ENCODE measurements at regions not wholly inside any gene's neighbourhood (a gene's known extent, or its start where the extent isn't known, plus 50 kb on each side); places are given as distances from the start of the nearest gene placed in this dataset.
"Not testable (repeated sequence)": the region's sequence is repeated elsewhere in the genome, so short reads cannot be mapped to it uniquely, and the experiment has no call there.

DNA sequence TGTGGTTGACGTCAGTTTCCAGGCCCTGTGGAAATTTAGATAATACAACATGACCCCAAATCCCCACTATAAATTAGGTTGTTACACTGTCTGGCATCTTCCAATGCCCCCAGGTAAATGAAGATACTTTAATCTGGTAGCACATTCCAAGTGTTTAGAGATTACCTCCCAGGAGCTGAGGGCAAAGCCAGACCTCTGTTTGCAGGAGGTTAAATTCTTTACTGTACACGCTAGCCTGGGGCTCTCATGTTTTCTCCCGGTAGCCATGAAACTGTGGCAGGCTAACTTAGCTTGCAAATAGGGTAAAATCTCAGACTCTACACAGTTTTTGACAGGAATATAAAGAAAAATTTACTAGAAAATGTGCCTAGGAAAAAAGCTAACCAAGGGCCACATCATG, 450.0 kb downstream of the PDGFC start:
- no peaks in the 10 kb centered on the region for H3K36me3 ChIP-seq (ENCODE audit: control insufficient read depth in 2 of 2, insufficient read depth in 2 of 2, low read length in 1 of 2)
- no peaks in the 10 kb centered on the region for H3K4me1 ChIP-seq (ENCODE audit: control insufficient read depth in 2 of 2, insufficient read depth in 2 of 2, low read length in 1 of 2)
- WGBS, 2 donors: 68 to 75% methylated on average over 3 of the region's 3 CpGs
- H3K4me3 ChIP-seq (ENCODE audit: low read depth in 1 of 2, low read length in 2 of 2): no peak overlapping the region
- no peak overlapping the region for H3K27ac ChIP-seq (ENCODE audit: low read depth in 2 of 2, low read length in 1 of 2)
- H3K9me3 ChIP-seq (ENCODE audit: control insufficient read depth in 2 of 2, insufficient read depth in 1 of 2, low read depth in 1 of 2, low read length in 1 of 2): no peaks in the 10 kb centered on the region
- H3K27me3 ChIP-seq (ENCODE audit: control insufficient read depth in 1 of 2, insufficient read depth in 2 of 2, low read length in 2 of 2): no peaks in the 10 kb centered on the region

DNA sequence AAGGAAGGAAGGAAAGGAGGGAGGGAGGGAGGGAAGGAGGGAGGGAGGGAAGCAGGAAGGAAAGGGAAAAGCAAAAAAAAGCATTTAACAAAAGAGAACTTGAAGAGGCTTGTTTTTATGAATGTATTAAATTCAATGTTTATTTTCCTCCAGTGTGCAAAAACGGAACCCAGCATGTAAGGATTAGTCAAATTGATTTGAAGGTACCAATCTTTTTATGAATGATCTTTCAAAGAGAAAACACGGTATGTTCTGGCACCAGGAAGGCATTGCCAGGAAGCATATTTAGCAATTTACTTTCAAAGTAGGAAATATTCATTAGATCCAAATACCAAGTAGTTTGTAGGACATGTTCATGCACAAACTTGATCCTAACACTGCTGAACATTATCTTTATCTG, 453.6 kb downstream of the PDGFC start:
- 33 to 35% methylated on average over 2 of the region's 2 CpGs for WGBS, 2 donors
- H3K36me3 ChIP-seq (ENCODE audit: control insufficient read depth in 2 of 2, insufficient read depth in 2 of 2, low read length in 1 of 2): no peaks in the 10 kb centered on the region

DNA sequence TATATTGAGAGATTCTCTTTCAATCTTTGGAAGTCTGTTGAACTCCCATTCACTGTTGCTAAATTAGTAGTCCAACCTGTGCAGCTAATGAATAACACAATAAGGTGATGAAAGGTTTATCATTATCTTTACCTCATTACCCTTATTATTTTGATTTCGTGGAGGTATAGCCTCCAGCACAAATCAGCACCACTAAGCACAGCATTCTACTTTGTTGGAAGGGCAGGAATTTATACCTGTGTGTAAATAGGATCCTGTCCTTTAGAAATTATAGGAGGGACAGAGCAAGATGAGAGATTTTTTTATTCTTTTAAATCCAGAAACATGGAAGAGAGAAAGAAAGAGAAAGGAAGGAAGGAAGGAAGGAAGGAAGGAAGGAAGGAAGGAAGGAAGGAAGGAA, 454.1 kb downstream of the PDGFC start:
- no peak overlapping the region for H3K4me3 ChIP-seq (ENCODE audit: low read depth in 1 of 2, low read length in 2 of 2)
- 30 to 43% methylated on average over 1 of the region's 1 CpG for WGBS, 2 donors
- no peaks in the 10 kb centered on the region for H3K4me1 ChIP-seq (ENCODE audit: control insufficient read depth in 2 of 2, insufficient read depth in 2 of 2, low read length in 1 of 2)
- H3K27ac ChIP-seq (ENCODE audit: low read depth in 2 of 2, low read length in 1 of 2): no peak overlapping the region
- H3K36me3 ChIP-seq (ENCODE audit: control insufficient read depth in 2 of 2, insufficient read depth in 2 of 2, low read length in 1 of 2): no peaks in the 10 kb centered on the region
- H3K9me3 ChIP-seq (ENCODE audit: control insufficient read depth in 2 of 2, insufficient read depth in 1 of 2, low read depth in 1 of 2, low read length in 1 of 2): no peaks in the 10 kb centered on the region
- no peaks in the 10 kb centered on the region for H3K27me3 ChIP-seq (ENCODE audit: control insufficient read depth in 1 of 2, insufficient read depth in 2 of 2, low read length in 2 of 2)

More for the DNA sequence above, 453.6 kb downstream of the PDGFC start:
- H3K27me3 ChIP-seq (ENCODE audit: control insufficient read depth in 1 of 2, insufficient read depth in 2 of 2, low read length in 2 of 2): no peaks in the 10 kb centered on the region
- H3K27ac ChIP-seq (ENCODE audit: low read depth in 2 of 2, low read length in 1 of 2): no peak overlapping the region
- H3K9me3 ChIP-seq (ENCODE audit: control insufficient read depth in 2 of 2, insufficient read depth in 1 of 2, low read depth in 1 of 2, low read length in 1 of 2): no peaks in the 10 kb centered on the region
- H3K4me3 ChIP-seq (ENCODE audit: low read depth in 1 of 2, low read length in 2 of 2): no peak overlapping the region
- H3K4me1 ChIP-seq (ENCODE audit: control insufficient read depth in 2 of 2, insufficient read depth in 2 of 2, low read length in 1 of 2): no peaks in the 10 kb centered on the region

DNA sequence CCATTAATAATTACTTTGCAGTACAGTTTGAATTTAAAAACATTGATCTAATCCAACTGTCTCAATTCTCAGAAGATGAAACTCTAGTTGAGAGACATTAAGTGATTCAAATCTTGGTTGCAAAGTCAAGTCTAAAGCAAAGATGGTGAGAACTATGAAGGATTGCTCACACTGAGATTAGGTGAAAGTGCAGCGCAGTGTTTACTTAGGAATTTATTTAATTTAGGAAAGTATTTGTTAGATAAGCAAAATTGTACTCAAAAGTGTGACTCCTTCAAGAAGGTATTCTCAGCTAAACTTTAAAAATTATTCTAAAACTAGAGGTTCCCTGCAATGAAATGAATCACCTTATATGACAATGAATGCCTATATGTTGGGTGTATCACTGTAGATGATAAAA, 454.9 kb downstream of the PDGFC start:
- Histone ChIP-seq H3K27ac (ENCODE audit: low read depth in 2 of 2, low read length in 1 of 2) (no peak overlapping the region), H3K4me1 (ENCODE audit: control insufficient read depth in 2 of 2, insufficient read depth in 2 of 2, low read length in 1 of 2) (no peaks in the 10 kb centered on the region), H3K27me3 (ENCODE audit: control insufficient read depth in 1 of 2, insufficient read depth in 2 of 2, low read length in 2 of 2) (no peaks in the 10 kb centered on the region), H3K4me3 (ENCODE audit: low read depth in 1 of 2, low read length in 2 of 2) (no peak overlapping the region), H3K9me3 (ENCODE audit: control insufficient read depth in 2 of 2, insufficient read depth in 1 of 2, low read depth in 1 of 2, low read length in 1 of 2) (no peaks in the 10 kb centered on the region), H3K36me3 (ENCODE audit: control insufficient read depth in 2 of 2, insufficient read depth in 2 of 2, low read length in 1 of 2) (no peaks in the 10 kb centered on the region)
- 86% methylated on average over 1 of the region's 1 CpG for WGBS, 2 donors

DNA sequence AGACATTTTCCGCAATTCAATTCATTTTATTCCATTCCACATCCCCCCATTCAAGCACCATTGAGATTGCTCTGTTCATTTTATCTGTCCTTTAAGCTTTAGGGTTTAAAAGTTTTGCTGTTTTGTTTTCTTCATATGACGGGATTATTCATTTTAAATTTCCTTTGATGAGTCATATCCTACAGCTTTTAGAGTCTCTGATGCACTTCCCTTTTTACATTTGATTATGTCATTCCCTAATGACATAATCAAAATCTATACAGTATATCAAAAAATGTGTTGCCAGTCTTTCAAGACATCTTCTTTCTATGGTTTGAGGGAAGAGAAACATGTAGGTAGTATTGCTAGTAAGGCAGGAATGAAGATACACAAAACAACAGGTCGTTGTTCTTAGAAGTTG, 456.3 kb downstream of the PDGFC start:
- H3K4me1 ChIP-seq (ENCODE audit: control insufficient read depth in 2 of 2, insufficient read depth in 2 of 2, low read length in 1 of 2): no peaks in the 10 kb centered on the region
- H3K4me3 ChIP-seq (ENCODE audit: low read depth in 1 of 2, low read length in 2 of 2): no peak overlapping the region
- H3K27ac ChIP-seq (ENCODE audit: low read depth in 2 of 2, low read length in 1 of 2): no peak overlapping the region
- no peaks in the 10 kb centered on the region for H3K27me3 ChIP-seq (ENCODE audit: control insufficient read depth in 1 of 2, insufficient read depth in 2 of 2, low read length in 2 of 2)
- no peaks in the 10 kb centered on the region for H3K36me3 ChIP-seq (ENCODE audit: control insufficient read depth in 2 of 2, insufficient read depth in 2 of 2, low read length in 1 of 2)
- 65 to 76% methylated on average over 3 of the region's 3 CpGs for WGBS, 2 donors
- no peaks in the 10 kb centered on the region for H3K9me3 ChIP-seq (ENCODE audit: control insufficient read depth in 2 of 2, insufficient read depth in 1 of 2, low read depth in 1 of 2, low read length in 1 of 2)

DNA sequence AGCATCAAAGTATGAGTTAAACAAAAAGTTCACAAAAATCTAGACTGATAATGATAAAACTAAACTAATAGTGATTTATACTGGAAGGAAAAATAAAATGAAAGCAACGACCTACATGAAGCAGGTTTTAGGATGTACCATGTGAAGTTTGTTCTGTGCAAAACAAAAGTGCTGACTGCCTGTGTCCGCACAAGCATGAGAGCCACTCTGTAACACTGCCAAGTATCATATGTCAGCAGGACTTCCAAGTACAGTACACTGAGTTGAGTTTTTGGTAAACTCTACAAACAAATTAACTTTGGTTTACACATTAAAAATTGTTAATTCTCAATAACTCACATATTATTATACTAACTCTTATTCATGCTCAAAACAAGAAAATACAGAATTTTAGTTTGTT, 459.0 kb downstream of the PDGFC start:
- Histone ChIP-seq H3K4me3 (ENCODE audit: low read depth in 1 of 2, low read length in 2 of 2) (no peak overlapping the region), H3K27me3 (ENCODE audit: control insufficient read depth in 1 of 2, insufficient read depth in 2 of 2, low read length in 2 of 2) (no peaks in the 10 kb centered on the region), H3K27ac (ENCODE audit: low read depth in 2 of 2, low read length in 1 of 2) (no peak overlapping the region), H3K9me3 (ENCODE audit: control insufficient read depth in 2 of 2, insufficient read depth in 1 of 2, low read depth in 1 of 2, low read length in 1 of 2) (no peaks in the 10 kb centered on the region), H3K4me1 (ENCODE audit: control insufficient read depth in 2 of 2, insufficient read depth in 2 of 2, low read length in 1 of 2) (no peaks in the 10 kb centered on the region), H3K36me3 (ENCODE audit: control insufficient read depth in 2 of 2, insufficient read depth in 2 of 2, low read length in 1 of 2) (no peaks in the 10 kb centered on the region)
- WGBS, 2 donors: 45 to 51% methylated on average over 2 of the region's 2 CpGs

DNA sequence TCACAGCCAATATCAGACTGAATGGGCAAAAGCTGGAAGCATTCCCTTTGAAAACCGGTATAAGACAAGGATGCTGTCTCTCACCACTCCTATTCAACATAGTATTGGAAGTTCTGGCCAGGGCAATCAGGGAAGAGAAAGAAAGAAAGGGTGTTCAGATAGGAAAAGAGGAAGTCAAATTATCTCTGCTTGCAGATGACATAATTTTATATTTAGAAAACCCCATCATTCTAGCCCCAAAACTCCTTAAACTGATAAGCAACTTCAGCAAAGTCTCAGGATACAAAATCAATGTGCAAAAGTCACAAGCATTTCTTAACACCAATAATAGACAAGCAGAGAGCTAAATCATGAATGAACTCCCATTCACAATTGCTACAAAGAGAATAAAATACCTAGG, 461.7 kb downstream of the PDGFC start:
- WGBS, 2 donors: 81 to 89% methylated on average over 1 of the region's 1 CpG
- not testable (repeated sequence) for H3K27ac ChIP-seq (ENCODE audit: low read depth in 2 of 2, low read length in 1 of 2); H3K4me1 ChIP-seq (ENCODE audit: control insufficient read depth in 2 of 2, insufficient read depth in 2 of 2, low read length in 1 of 2); H3K9me3 ChIP-seq (ENCODE audit: control insufficient read depth in 2 of 2, insufficient read depth in 1 of 2, low read depth in 1 of 2, low read length in 1 of 2); H3K27me3 ChIP-seq (ENCODE audit: control insufficient read depth in 1 of 2, insufficient read depth in 2 of 2, low read length in 2 of 2); H3K36me3 ChIP-seq (ENCODE audit: control insufficient read depth in 2 of 2, insufficient read depth in 2 of 2, low read length in 1 of 2); H3K4me3 ChIP-seq (ENCODE audit: low read depth in 1 of 2, low read length in 2 of 2)

DNA sequence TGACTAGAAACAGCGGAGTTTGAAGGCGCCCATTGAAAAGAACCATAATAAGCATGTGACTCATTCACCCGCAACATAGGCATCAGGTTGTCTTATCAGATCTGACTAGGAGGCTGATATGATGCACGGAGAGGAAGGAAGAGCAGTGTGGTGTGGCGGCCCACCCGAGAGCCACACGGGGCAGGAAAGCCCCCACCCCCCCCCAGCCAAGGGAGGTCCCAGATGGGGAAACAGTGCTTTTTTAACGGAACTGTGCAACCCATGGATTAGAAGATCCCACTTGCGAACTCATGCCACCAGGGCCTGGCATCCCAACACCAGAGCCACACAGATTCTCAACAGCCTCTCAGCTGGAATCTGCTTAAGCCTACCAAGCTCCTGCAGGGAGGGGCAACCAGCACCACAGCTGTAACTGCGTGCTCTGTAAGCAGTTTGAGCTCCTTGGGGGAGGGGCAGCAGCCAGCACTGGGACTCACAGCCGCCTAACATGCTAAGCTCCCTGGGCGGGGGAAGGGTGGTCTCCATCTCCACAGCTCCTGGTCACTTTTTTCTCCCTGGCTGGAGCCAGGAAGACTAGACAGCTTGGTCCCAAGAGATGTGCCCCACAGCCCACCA, 466.2 kb downstream of the PDGFC start:
- Histone ChIP-seq H3K27me3 (ENCODE audit: control insufficient read depth in 1 of 2, insufficient read depth in 2 of 2, low read length in 2 of 2) (no peaks in the 10 kb centered on the region), H3K4me3 (ENCODE audit: low read depth in 1 of 2, low read length in 2 of 2) (no peak overlapping the region), H3K4me1 (ENCODE audit: control insufficient read depth in 2 of 2, insufficient read depth in 2 of 2, low read length in 1 of 2) (no peaks in the 10 kb centered on the region), H3K27ac (ENCODE audit: low read depth in 2 of 2, low read length in 1 of 2) (no peak overlapping the region), H3K36me3 (ENCODE audit: control insufficient read depth in 2 of 2, insufficient read depth in 2 of 2, low read length in 1 of 2) (no peaks in the 10 kb centered on the region), H3K9me3 (ENCODE audit: control insufficient read depth in 2 of 2, insufficient read depth in 1 of 2, low read depth in 1 of 2, low read length in 1 of 2) (no peaks in the 10 kb centered on the region)
- 81 to 86% methylated on average over 12 of the region's 12 CpGs for WGBS, 2 donors

DNA sequence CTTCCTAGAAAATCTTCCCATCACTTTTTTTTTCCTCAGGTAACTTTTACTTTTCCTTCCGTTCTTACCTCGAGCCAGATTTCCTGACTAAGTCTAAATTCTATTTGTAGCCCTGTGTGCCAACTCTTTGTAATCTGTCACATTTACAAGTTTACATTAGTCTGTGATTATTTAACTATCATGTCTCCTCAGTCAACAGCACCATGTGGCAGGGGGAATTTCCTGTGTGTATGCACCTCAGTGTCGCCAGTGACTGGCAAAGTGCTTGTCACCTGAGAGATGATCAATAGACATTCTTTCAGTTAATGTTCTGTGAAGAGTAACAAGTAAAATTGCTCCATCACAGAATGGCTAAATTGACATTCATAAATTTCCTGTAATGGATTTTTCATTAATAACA, 468.5 kb downstream of the PDGFC start:
- WGBS, 2 donors: 49 to 71% methylated on average over 3 of the region's 3 CpGs

DNA sequence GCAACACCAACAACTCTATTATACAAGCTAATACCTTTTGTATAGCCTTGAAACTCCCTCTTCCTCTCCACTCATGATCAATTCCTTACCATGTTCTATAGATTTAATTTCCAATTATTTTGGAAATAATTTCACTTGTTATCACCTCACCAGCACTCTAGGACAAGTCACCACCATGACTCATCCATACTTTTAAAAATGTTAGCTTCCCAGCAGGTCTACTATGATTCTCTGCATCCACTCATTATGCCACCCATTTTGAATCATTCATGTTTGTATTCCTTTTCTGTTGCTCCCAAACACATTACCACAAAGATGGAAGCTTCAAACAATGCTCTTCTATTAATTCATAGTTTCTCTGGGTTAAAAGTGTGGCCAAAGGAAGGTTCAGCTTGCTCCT, 469.6 kb downstream of the PDGFC start:
- no peak overlapping the region for H3K4me3 ChIP-seq (ENCODE audit: low read depth in 1 of 2, low read length in 2 of 2)
- H3K27me3 ChIP-seq (ENCODE audit: control insufficient read depth in 1 of 2, insufficient read depth in 2 of 2, low read length in 2 of 2): peaks cover 0 to 3% of the 10 kb centered on the region in 2 donors
- H3K4me1 ChIP-seq (ENCODE audit: control insufficient read depth in 2 of 2, insufficient read depth in 2 of 2, low read length in 1 of 2): no peaks in the 10 kb centered on the region
- no peaks in the 10 kb centered on the region for H3K9me3 ChIP-seq (ENCODE audit: control insufficient read depth in 2 of 2, insufficient read depth in 1 of 2, low read depth in 1 of 2, low read length in 1 of 2)
- H3K27ac ChIP-seq (ENCODE audit: low read depth in 2 of 2, low read length in 1 of 2): no peak overlapping the region
- no peaks in the 10 kb centered on the region for H3K36me3 ChIP-seq (ENCODE audit: control insufficient read depth in 2 of 2, insufficient read depth in 2 of 2, low read length in 1 of 2)

More for the DNA sequence above, 468.5 kb downstream of the PDGFC start:
- Histone ChIP-seq H3K9me3 (ENCODE audit: control insufficient read depth in 2 of 2, insufficient read depth in 1 of 2, low read depth in 1 of 2, low read length in 1 of 2) (no peaks in the 10 kb centered on the region), H3K27ac (ENCODE audit: low read depth in 2 of 2, low read length in 1 of 2) (no peak overlapping the region), H3K36me3 (ENCODE audit: control insufficient read depth in 2 of 2, insufficient read depth in 2 of 2, low read length in 1 of 2) (no peaks in the 10 kb centered on the region), H3K27me3 (ENCODE audit: control insufficient read depth in 1 of 2, insufficient read depth in 2 of 2, low read length in 2 of 2) (no peaks in the 10 kb centered on the region), H3K4me1 (ENCODE audit: control insufficient read depth in 2 of 2, insufficient read depth in 2 of 2, low read length in 1 of 2) (no peaks in the 10 kb centered on the region), H3K4me3 (ENCODE audit: low read depth in 1 of 2, low read length in 2 of 2) (no peak overlapping the region)
